ENCODE measurements at regions not wholly inside any gene's neighbourhood (a gene's known extent, or its start where the extent isn't known, plus 50 kb on each side); places are given as distances from the start of the nearest gene placed in this dataset.

- H3K4me1 ChIP-seq (ENCODE audit: control insufficient read depth in 4 of 4, insufficient read depth in 4 of 4, low read length in 3 of 4): no peaks in the 10 kb centered on the region
- H3K4me3 ChIP-seq (ENCODE audit: low read depth in 1 of 3, low read length in 3 of 3): no peak overlapping the region
- no peak for DNase-seq (ENCODE audit: low spot score)
- TF ChIP-seq SP1 (IDR thresholded peaks at IDR 0.05) (no peak), TAF1 (conservative IDR thresholded peaks at IDR 0.05) (no peak), HNF4G (IDR thresholded peaks at IDR 0.05) (no peak), CTCF (IDR thresholded peaks at IDR 0.05; ENCODE audit: low read depth, low read length, missing input control) (no peak), FOXA2 (IDR thresholded peaks at IDR 0.05) (no peak), YY1 (IDR thresholded peaks at IDR 0.05) (no peak), JUND (IDR thresholded peaks at IDR 0.05) (no peak), ATF3 (IDR thresholded peaks at IDR 0.05) (no peak), EGR1 (IDR thresholded peaks at IDR 0.05; ENCODE audit: low read depth in 2 of 2) (no peak), RAD21 (IDR thresholded peaks at IDR 0.05) (no peak)
- H3K27me3 ChIP-seq (ENCODE audit: control insufficient read depth in 4 of 4, insufficient read depth in 4 of 4, low read length in 3 of 4): peaks cover 0 to 4% (median under 1%) of the 10 kb centered on the region in 4 donors
- H3K27ac ChIP-seq (ENCODE audit: low read depth in 1 of 2, low read length in 2 of 2): no peak overlapping the region
- H3K36me3 ChIP-seq (ENCODE audit: control insufficient read depth in 4 of 4, insufficient read depth in 3 of 4, low read depth in 1 of 4, low read length in 3 of 4): no peaks in the 10 kb centered on the region
- H3K9ac ChIP-seq (ENCODE audit: low read depth in 1 of 2, low read length in 2 of 2): no peak overlapping the region
- WGBS: 87% methylated on average over 9 of the region's 9 CpGs
- H3K9me3 ChIP-seq (ENCODE audit: control insufficient read depth in 4 of 4, low read length in 3 of 4): peaks cover 0 to 4% (median 0%) of the 10 kb centered on the region in 4 donors
Measured at GRCh38 chr10:128711806-128712205, 585.6 kb upstream of the MKI67 start.

GRCh38 chr10:128712661-128713400 lies 586.6 kb upstream of the MKI67 start:
- WGBS: 92% methylated on average over 18 of the region's 18 CpGs
- no peak overlapping the region for H3K27ac ChIP-seq (ENCODE audit: low read depth in 1 of 2, low read length in 2 of 2)
- no peaks in the 10 kb centered on the region for H3K36me3 ChIP-seq (ENCODE audit: control insufficient read depth in 4 of 4, insufficient read depth in 3 of 4, low read depth in 1 of 4, low read length in 3 of 4)
- H3K4me1 ChIP-seq (ENCODE audit: control insufficient read depth in 4 of 4, insufficient read depth in 4 of 4, low read length in 3 of 4): no peaks in the 10 kb centered on the region
- no peak overlapping the region for H3K9ac ChIP-seq (ENCODE audit: low read depth in 1 of 2, low read length in 2 of 2)
- no peaks in the 10 kb centered on the region for H3K27me3 ChIP-seq (ENCODE audit: control insufficient read depth in 4 of 4, insufficient read depth in 4 of 4, low read length in 3 of 4)
- no peaks in the 10 kb centered on the region for H3K9me3 ChIP-seq (ENCODE audit: control insufficient read depth in 4 of 4, low read length in 3 of 4)
- no peak overlapping the region for H3K4me3 ChIP-seq (ENCODE audit: low read depth in 1 of 3, low read length in 3 of 3)
- DNase-seq (ENCODE audit: low spot score): no peak
- no peak for TF ChIP-seq TAF1 (conservative IDR thresholded peaks at IDR 0.05)
- TF ChIP-seq HNF4G (IDR thresholded peaks at IDR 0.05): no peak
- TF ChIP-seq RAD21 (IDR thresholded peaks at IDR 0.05): no peak
- TF ChIP-seq SP1 (IDR thresholded peaks at IDR 0.05): no peak

GRCh38 chr10:128713471-128713870 lies 587.2 kb upstream of the MKI67 start:
- DNase-seq (ENCODE audit: low spot score): no peak
- Histone ChIP-seq H3K27me3 (ENCODE audit: control insufficient read depth in 4 of 4, insufficient read depth in 4 of 4, low read length in 3 of 4) (no peaks in the 10 kb centered on the region), H3K4me1 (ENCODE audit: control insufficient read depth in 4 of 4, insufficient read depth in 4 of 4, low read length in 3 of 4) (no peaks in the 10 kb centered on the region), H3K9ac (ENCODE audit: low read depth in 1 of 2, low read length in 2 of 2) (no peak overlapping the region), H3K36me3 (ENCODE audit: control insufficient read depth in 4 of 4, insufficient read depth in 3 of 4, low read depth in 1 of 4, low read length in 3 of 4) (no peaks in the 10 kb centered on the region), H3K4me3 (ENCODE audit: low read depth in 1 of 3, low read length in 3 of 3) (no peak overlapping the region), H3K9me3 (ENCODE audit: control insufficient read depth in 4 of 4, low read length in 3 of 4) (no peaks in the 10 kb centered on the region), H3K27ac (ENCODE audit: low read depth in 1 of 2, low read length in 2 of 2) (no peak overlapping the region)
- 75% methylated on average over 5 of the region's 5 CpGs for WGBS
- TF ChIP-seq REST (IDR thresholded peaks at IDR 0.05): no peak
- no peak for TF ChIP-seq HNF4A (conservative IDR thresholded peaks at IDR 0.05)
- TF ChIP-seq MAX (IDR thresholded peaks at IDR 0.05): no peak
- TF ChIP-seq EGR1 (IDR thresholded peaks at IDR 0.05; ENCODE audit: low read depth in 2 of 2): no peak
- TF ChIP-seq ZBTB33 (IDR thresholded peaks at IDR 0.05): no peak
- TF ChIP-seq YY1 (IDR thresholded peaks at IDR 0.05): no peak
- TF ChIP-seq ATF3 (IDR thresholded peaks at IDR 0.05): no peak
- TF ChIP-seq SP1 (IDR thresholded peaks at IDR 0.05): no peak
- no peak for TF ChIP-seq GABPA (IDR thresholded peaks at IDR 0.05 in 1 of 2, conservative IDR thresholded peaks at IDR 0.05 in 1 of 2)
- no peak for TF ChIP-seq TAF1 (conservative IDR thresholded peaks at IDR 0.05)
- no peak for TF ChIP-seq JUND (IDR thresholded peaks at IDR 0.05)
- no peak for TF ChIP-seq NR2F2 (IDR thresholded peaks at IDR 0.05)
- no peak for TF ChIP-seq FOXA2 (IDR thresholded peaks at IDR 0.05)
- TF ChIP-seq HNF4G (IDR thresholded peaks at IDR 0.05): no peak
- no peak for TF ChIP-seq FOXA1 (IDR thresholded peaks at IDR 0.05)
- no peak for TF ChIP-seq RXRA (IDR thresholded peaks at IDR 0.05)

Measured in liver (tissue), 8 donors.